OCI-LY1 (cell line): ENCODE measurements at regions not wholly inside any gene's neighbourhood (a gene's known extent, or its start where the extent isn't known, plus 50 kb on each side); places are given as distances from the start of the nearest gene placed in this dataset.

Experiments used
- H2AFZ ChIP-seq: fragments of 200-600 bp; sonication (generic), shearing (Covaris generic); 2 replicates; pipeline ENCODE4 v1.6.0; 2014; ENCODE audit warnings: antibody characterized with exemption, mild to moderate bottlenecking, low read length
- H3F3A ChIP-seq: fragments of 200-600 bp; sonication (generic), shearing (Covaris generic); 2 replicates; pipeline ENCODE4 v1.6.0; 2014; ENCODE audit warnings: mild to moderate bottlenecking, antibody characterized with exemption, low read length, moderate library complexity; ENCODE audit not compliant: insufficient read depth
- H3K27ac ChIP-seq: fragments of 200-600 bp; sonication (generic); 2 replicates; pipeline ENCODE4 v1.5.1; 2014; ENCODE audit warnings: low read length, mixed run types, mild to moderate bottlenecking, low read depth; ENCODE audit not compliant: poor library complexity, severe bottlenecking
- H3K27me3 ChIP-seq: fragments of 200-600 bp; sonication (generic); 2 replicates; pipeline ENCODE4 v1.6.0; 2014; ENCODE audit warnings: antibody characterized with exemption, mild to moderate bottlenecking, low read length, moderate library complexity; ENCODE audit not compliant: insufficient read depth
- H3K36me3 ChIP-seq: fragments of 200-600 bp; sonication (generic); 2 replicates; pipeline ENCODE4 v1.6.1; 2014; ENCODE audit warnings: mild to moderate bottlenecking, antibody characterized with exemption, low read length, moderate library complexity, mixed read lengths; ENCODE audit not compliant: insufficient read depth
- H3K4me1 ChIP-seq: fragments of 200-600 bp; sonication (generic); 2 replicates; pipeline ENCODE4 v1.5.1; 2014; ENCODE audit warnings: mild to moderate bottlenecking, low read length, moderate library complexity; ENCODE audit not compliant: insufficient read depth, severe bottlenecking
- H3K4me2 ChIP-seq: fragments of 200-600 bp; sonication (generic), shearing (Covaris generic); 2 replicates; pipeline ENCODE4 v1.6.1; 2014; ENCODE audit warnings: low read length
- H3K4me3 ChIP-seq: fragments of 200-600 bp; sonication (generic); 2 replicates; pipeline ENCODE4 v1.5.1; 2014; ENCODE audit warnings: low read length, low read depth, mild to moderate bottlenecking, mixed read lengths; ENCODE audit not compliant: poor library complexity, severe bottlenecking
- H3K79me2 ChIP-seq: fragments of 200-600 bp; shearing (Covaris generic); 2 replicates; pipeline ENCODE4 v1.6.1; 2016; ENCODE audit warnings: mixed run types, low read length, mixed read lengths; ENCODE audit not compliant: insufficient read depth
- H3K9ac ChIP-seq: fragments of 200-600 bp; sonication (generic), shearing (Covaris generic); 2 replicates; pipeline ENCODE4 v1.6.1; 2014; ENCODE audit warnings: mild to moderate bottlenecking, low read length, mixed read lengths
- H3K9me2 ChIP-seq: fragments of 200-600 bp; sonication (generic), shearing (Covaris generic); 2 replicates; pipeline ENCODE4 v1.6.1; 2014; ENCODE audit warnings: low read depth, mild to moderate bottlenecking, low read length, mixed read lengths
- H3K9me3 ChIP-seq: fragments of 200-600 bp; shearing (Covaris generic); 2 replicates; pipeline ENCODE4 v1.6.1; 2014; ENCODE audit warnings: low read length, mixed read lengths
- H4K20me1 ChIP-seq: fragments of 200-600 bp; sonication (generic), shearing (Covaris generic); 2 replicates; pipeline ENCODE4 v1.6.0; 2016; ENCODE audit warnings: mild to moderate bottlenecking, low read length; ENCODE audit not compliant: insufficient read depth
- EZH2 ChIP-seq: fragments of 200-600 bp; sonication (generic), shearing (Covaris generic); IDR thresholded peaks from 2 replicates; pipeline ENCODE4 v1.8.0; 2017; ENCODE audit warnings: borderline replicate concordance, mixed run types, mild to moderate bottlenecking, antibody characterized with exemption, low read length, moderate library complexity, mixed read lengths
- TF ChIP-seq, protein P1 (sequence below): fragments of 200-600 bp; sonication (generic), shearing (Covaris generic); IDR thresholded peaks from 2 replicates; pipeline ENCODE4 v1.5.1; 2017; ENCODE audit warnings: mild to moderate bottlenecking, antibody characterized with exemption, low read length, moderate library complexity, mixed read lengths

DNA sequence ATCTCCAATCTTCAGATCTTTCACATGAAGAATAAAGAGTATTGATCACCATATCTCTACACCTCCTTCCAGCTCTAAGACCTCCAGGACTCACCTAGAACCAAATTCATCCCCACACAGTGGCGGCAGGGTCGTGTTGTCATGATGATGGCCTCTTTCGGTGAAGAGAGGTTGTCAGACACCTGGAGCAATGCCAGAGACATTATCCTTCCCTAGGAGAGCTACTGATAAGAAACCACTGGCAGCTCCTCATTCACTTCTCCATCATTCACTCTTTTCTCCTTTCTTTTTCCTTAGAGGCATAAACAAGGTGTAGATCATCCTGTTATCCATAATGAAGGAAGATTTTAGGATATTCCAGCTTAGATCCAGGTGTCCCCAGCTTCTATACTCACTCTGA, 197.9 kb upstream of the TNP1 start:
- H3F3A ChIP-seq = no peaks in the 10 kb centered on the region
- TF ChIP-seq, protein P1, sequence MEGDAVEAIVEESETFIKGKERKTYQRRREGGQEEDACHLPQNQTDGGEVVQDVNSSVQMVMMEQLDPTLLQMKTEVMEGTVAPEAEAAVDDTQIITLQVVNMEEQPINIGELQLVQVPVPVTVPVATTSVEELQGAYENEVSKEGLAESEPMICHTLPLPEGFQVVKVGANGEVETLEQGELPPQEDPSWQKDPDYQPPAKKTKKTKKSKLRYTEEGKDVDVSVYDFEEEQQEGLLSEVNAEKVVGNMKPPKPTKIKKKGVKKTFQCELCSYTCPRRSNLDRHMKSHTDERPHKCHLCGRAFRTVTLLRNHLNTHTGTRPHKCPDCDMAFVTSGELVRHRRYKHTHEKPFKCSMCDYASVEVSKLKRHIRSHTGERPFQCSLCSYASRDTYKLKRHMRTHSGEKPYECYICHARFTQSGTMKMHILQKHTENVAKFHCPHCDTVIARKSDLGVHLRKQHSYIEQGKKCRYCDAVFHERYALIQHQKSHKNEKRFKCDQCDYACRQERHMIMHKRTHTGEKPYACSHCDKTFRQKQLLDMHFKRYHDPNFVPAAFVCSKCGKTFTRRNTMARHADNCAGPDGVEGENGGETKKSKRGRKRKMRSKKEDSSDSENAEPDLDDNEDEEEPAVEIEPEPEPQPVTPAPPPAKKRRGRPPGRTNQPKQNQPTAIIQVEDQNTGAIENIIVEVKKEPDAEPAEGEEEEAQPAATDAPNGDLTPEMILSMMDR = no peak
- no peak for TF ChIP-seq EZH2
- H3K9me2 ChIP-seq = no peaks in the 10 kb centered on the region
- no peak overlapping the region for H3K9ac ChIP-seq
- H3K4me3 ChIP-seq = no peak overlapping the region
- H3K9me3 ChIP-seq = no peaks in the 10 kb centered on the region
- no peaks in the 10 kb centered on the region for H4K20me1 ChIP-seq
- no peak overlapping the region for H2AFZ ChIP-seq
- no peaks in the 10 kb centered on the region for H3K4me1 ChIP-seq
- H3K27ac ChIP-seq = no peak overlapping the region
- H3K4me2 ChIP-seq = no peak overlapping the region
- H3K36me3 ChIP-seq = no peaks in the 10 kb centered on the region
- no peaks in the 10 kb centered on the region for H3K79me2 ChIP-seq
- H3K27me3 ChIP-seq = no peaks in the 10 kb centered on the region

DNA sequence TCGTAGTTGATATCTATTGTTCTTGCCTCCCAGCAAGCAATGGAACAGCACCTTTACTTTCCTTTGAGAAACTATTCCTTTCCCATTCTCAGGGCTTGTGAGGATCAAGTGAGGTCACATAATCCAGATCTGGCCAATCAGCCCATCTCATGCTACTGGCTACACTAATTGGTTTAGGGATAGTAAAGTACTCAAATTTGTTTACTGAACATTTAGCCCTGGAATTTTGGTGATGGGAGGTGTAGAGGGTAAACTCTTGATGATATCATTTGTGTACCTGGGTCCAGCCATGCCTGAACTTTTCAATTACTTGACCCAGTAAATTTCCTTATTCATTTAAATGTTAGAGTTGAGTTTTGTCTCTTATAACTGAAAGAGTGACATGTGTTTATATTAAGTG, 195.8 kb upstream of the TNP1 start:
- Histone ChIP-seq H3K9me3 (no peaks in the 10 kb centered on the region), H4K20me1 (no peaks in the 10 kb centered on the region), H3K9ac (no peak overlapping the region), H3F3A (no peaks in the 10 kb centered on the region), H2AFZ (no peak overlapping the region), H3K27ac (no peak overlapping the region), H3K4me2 (no peak overlapping the region), H3K9me2 (no peaks in the 10 kb centered on the region), H3K4me3 (no peak overlapping the region), H3K79me2 (no peaks in the 10 kb centered on the region), H3K27me3 (no peaks in the 10 kb centered on the region), H3K4me1 (no peaks in the 10 kb centered on the region), H3K36me3 (no peaks in the 10 kb centered on the region)
- TF ChIP-seq, protein P1 = no peak
- TF ChIP-seq EZH2 = no peak

DNA sequence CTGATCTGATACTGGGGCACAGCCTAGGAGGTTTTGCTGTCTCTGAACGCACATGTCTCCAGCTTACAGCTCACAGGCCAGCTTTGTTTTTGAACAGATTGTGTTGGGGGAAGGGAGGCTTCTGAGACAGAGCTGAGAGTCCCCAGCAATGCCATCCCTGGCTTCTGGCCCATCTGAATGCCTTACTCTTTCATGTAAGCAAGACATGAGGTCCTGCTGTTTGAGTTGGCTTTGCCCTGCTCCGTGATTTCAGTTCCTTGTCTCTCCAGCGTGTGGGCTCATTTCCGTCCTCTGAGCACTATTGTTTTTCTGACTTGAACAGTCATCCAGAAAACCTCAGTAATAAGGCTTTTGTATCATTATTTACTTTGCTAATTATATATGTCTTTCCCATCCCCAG, 194.9 kb upstream of the TNP1 start:
- H3K4me3 ChIP-seq = no peak overlapping the region
- no peaks in the 10 kb centered on the region for H3K9me3 ChIP-seq
- H3K27ac ChIP-seq = no peak overlapping the region
- no peak overlapping the region for H3K4me2 ChIP-seq
- no peak for TF ChIP-seq EZH2
- TF ChIP-seq, protein P1 = no peak
- H3K9me2 ChIP-seq = no peaks in the 10 kb centered on the region
- H3K9ac ChIP-seq = no peak overlapping the region
- H3K27me3 ChIP-seq = no peaks in the 10 kb centered on the region
- H3K79me2 ChIP-seq = no peaks in the 10 kb centered on the region
- H3F3A ChIP-seq = no peaks in the 10 kb centered on the region
- no peaks in the 10 kb centered on the region for H4K20me1 ChIP-seq
- no peaks in the 10 kb centered on the region for H3K36me3 ChIP-seq
- H3K4me1 ChIP-seq = no peaks in the 10 kb centered on the region
- no peak overlapping the region for H2AFZ ChIP-seq
